Hepatic stellate cell (primary cell): ENCODE measurements at regions not wholly inside any gene's neighbourhood (a gene's known extent, or its start where the extent isn't known, plus 50 kb on each side); places are given as distances from the start of the nearest gene placed in this dataset.

ENCODE experiments used
- DNase-seq: peaks from one replicate; pipeline ENCODE4 v3.0.0; 2011; ENCODE audit warnings: low spot score

GRCh38 chr13:22311734-22312404 is 641.0 kb downstream of the FGF9 start:
- no peak for DNase-seq

- DNase-seq = no peak
Measured at GRCh38 chr13:22312405-22312803, 641.5 kb downstream of the FGF9 start.

GRCh38 chr13:22316494-22317025 is 645.7 kb downstream of the FGF9 start:
- DNase-seq = no peak

GRCh38 chr13:22320991-22321390 is 650.1 kb downstream of the FGF9 start:
- DNase-seq = no peak

- no peak for DNase-seq
Measured at GRCh38 chr13:22325761-22326160, 654.9 kb downstream of the FGF9 start.

- DNase-seq = no peak
Measured at GRCh38 chr13:22332416-22332815, 661.5 kb downstream of the FGF9 start.

- no peak for DNase-seq
Measured at GRCh38 chr13:22336460-22336859, 665.6 kb downstream of the FGF9 start.

- no peak for DNase-seq
Measured at GRCh38 chr13:22357132-22357531, 686.3 kb downstream of the FGF9 start.

GRCh38 chr13:22369090-22369489 is 698.2 kb downstream of the FGF9 start:
- DNase-seq = no peak

GRCh38 chr13:22369840-22370239 is 699.0 kb downstream of the FGF9 start:
- DNase-seq = no peak

- no peak for DNase-seq
Measured at GRCh38 chr13:22372261-22372660, 701.4 kb downstream of the FGF9 start.

GRCh38 chr13:22375151-22375550 is 704.3 kb downstream of the FGF9 start:
- DNase-seq = no peak

- DNase-seq = no peak
Measured at GRCh38 chr13:22387899-22388298, 717.0 kb downstream of the FGF9 start.

- DNase-seq = no peak
Measured at GRCh38 chr13:22399801-22400420, 729.0 kb downstream of the FGF9 start.

- DNase-seq = no peak
Measured at GRCh38 chr13:22402682-22403081, 731.8 kb downstream of the FGF9 start.

GRCh38 chr13:22403144-22403543 is 732.3 kb downstream of the FGF9 start:
- DNase-seq = no peak

GRCh38 chr13:22405891-22406290 is 735.0 kb downstream of the FGF9 start:
- DNase-seq = no peak

- no peak for DNase-seq
Measured at GRCh38 chr13:22412452-22412851, 741.6 kb downstream of the FGF9 start.

GRCh38 chr13:22422023-22422422 is 751.1 kb downstream of the FGF9 start:
- no peak for DNase-seq

- no peak for DNase-seq
Measured at GRCh38 chr13:22422712-22423111, 751.8 kb downstream of the FGF9 start.

- no peak for DNase-seq
Measured at GRCh38 chr13:22423261-22423660, 752.4 kb downstream of the FGF9 start.

- DNase-seq = no peak
Measured at GRCh38 chr13:22425087-22425486, 754.2 kb downstream of the FGF9 start.

GRCh38 chr13:22427066-22427465 is 753.7 kb upstream of the SGCG start:
- DNase-seq = no peak

GRCh38 chr13:22427783-22428182 is 753.0 kb upstream of the SGCG start:
- DNase-seq = no peak
